Nephron (organoid): ENCODE measurements at regions not wholly inside any gene's neighbourhood (a gene's known extent, or its start where the extent isn't known, plus 50 kb on each side); places are given as distances from the start of the nearest gene placed in this dataset.
"Not testable (repeated sequence)": the region's sequence is repeated elsewhere in the genome, so short reads cannot be mapped to it uniquely, and the experiment has no call there.

Experiments
- H3K27ac Mint-ChIP-seq, 3 experiments: 2 replicates each; pipeline ENCODE4 v1.8.0; 2020; ENCODE audit warnings: mixed read lengths in 3 of 3, mild to moderate bottlenecking in 2 of 3, moderate library complexity in 1 of 3
- H3K27me3 Mint-ChIP-seq: 2 replicates; pipeline ENCODE4 v1.8.0; 2021; ENCODE audit warnings: low read depth, mild to moderate bottlenecking, moderate library complexity, mixed read lengths
- H3K36me3 Mint-ChIP-seq: 2 replicates; pipeline ENCODE4 v1.8.0; 2020; ENCODE audit warnings: low read depth, mixed read lengths
- H3K4me1 Mint-ChIP-seq: 2 replicates; pipeline ENCODE4 v1.8.0; 2020; ENCODE audit warnings: mixed read lengths
- H3K4me3 Mint-ChIP-seq, 3 experiments: 2 replicates each; pipeline ENCODE4 v1.8.0; 2020; ENCODE audit warnings: mild to moderate bottlenecking in 3 of 3, mixed read lengths in 3 of 3, moderate library complexity in 2 of 3
- H3K9me3 Mint-ChIP-seq: 2 replicates; pipeline ENCODE4 v1.8.0; 2020; ENCODE audit warnings: mixed read lengths
- CTCF ChIP-seq, 3 experiments: fragments of 200-600 bp; sonication (generic); IDR thresholded peaks; one replicate each; pipeline ENCODE4 v1.5.0; 2021; ENCODE audit warnings: antibody characterized with exemption in 3 of 3; ENCODE audit not compliant: unreplicated experiment in 3 of 3

GRCh38 chr14:53252141-53252540 lies 99.0 kb upstream of the DDHD1 start:
- H3K4me3 Mint-ChIP-seq, result no peak overlapping the region
- H3K36me3 Mint-ChIP-seq, result no peaks in the 10 kb centered on the region
- no peak for TF ChIP-seq CTCF (IDR thresholded peaks at IDR 0.05; ENCODE audit: unreplicated experiment in 3 of 3)
- H3K27ac Mint-ChIP-seq, result no peak overlapping the region
- H3K27me3 Mint-ChIP-seq, result no peaks in the 10 kb centered on the region
- peaks cover 15% of the 10 kb centered on the region for H3K4me1 Mint-ChIP-seq
- peaks cover 24% of the 10 kb centered on the region for H3K9me3 Mint-ChIP-seq

- peaks cover 15% of the 10 kb centered on the region for H3K4me1 Mint-ChIP-seq
- no peaks in the 10 kb centered on the region for H3K27me3 Mint-ChIP-seq
- no peak overlapping the region for H3K27ac Mint-ChIP-seq
- no peak overlapping the region for H3K4me3 Mint-ChIP-seq
- no peak for TF ChIP-seq CTCF (IDR thresholded peaks at IDR 0.05; ENCODE audit: unreplicated experiment in 3 of 3)
- peaks cover 21% of the 10 kb centered on the region for H3K9me3 Mint-ChIP-seq
- H3K36me3 Mint-ChIP-seq, result peaks cover 4% of the 10 kb centered on the region
These were observed 95.9 kb upstream of the DDHD1 start for GRCh38 chr14:53249059-53249458.

- TF ChIP-seq CTCF (IDR thresholded peaks at IDR 0.05; ENCODE audit: unreplicated experiment in 3 of 3), result no peak
- Mint-ChIP-seq H3K36me3 (peaks cover 5% of the 10 kb centered on the region), H3K4me1 (peaks cover 15% of the 10 kb centered on the region), H3K27ac (peak overlapping the region in 2 of 3 experiments; percentile 10 to 21), H3K4me3 (no peak overlapping the region), H3K9me3 (peaks cover 19% of the 10 kb centered on the region), H3K27me3 (no peaks in the 10 kb centered on the region)
These were observed 94.7 kb upstream of the DDHD1 start for GRCh38 chr14:53247596-53248370.

GRCh38 chr14:53242898-53243297 lies 89.8 kb upstream of the DDHD1 start:
- Mint-ChIP-seq H3K36me3 (peaks cover 15% of the 10 kb centered on the region), H3K9me3 (peaks cover 33% of the 10 kb centered on the region)
- H3K4me3 Mint-ChIP-seq, H3K4me1 Mint-ChIP-seq, H3K27me3 Mint-ChIP-seq, H3K27ac Mint-ChIP-seq: not testable (repeated sequence)

GRCh38 chr14:53237488-53237887 lies 84.4 kb upstream of the DDHD1 start:
- H3K9me3 Mint-ChIP-seq, result peaks cover 30% of the 10 kb centered on the region
- H3K27me3 Mint-ChIP-seq, result peaks cover 3% of the 10 kb centered on the region
- H3K4me3 Mint-ChIP-seq, result no peak overlapping the region
- peaks cover 17% of the 10 kb centered on the region for H3K36me3 Mint-ChIP-seq
- TF ChIP-seq CTCF (IDR thresholded peaks at IDR 0.05; ENCODE audit: unreplicated experiment in 3 of 3), result no peak
- no peak overlapping the region for H3K27ac Mint-ChIP-seq
- H3K4me1 Mint-ChIP-seq, result no peaks in the 10 kb centered on the region

GRCh38 chr14:53236708-53237107 lies 83.6 kb upstream of the DDHD1 start:
- H3K27me3 Mint-ChIP-seq, result no peaks in the 10 kb centered on the region
- H3K4me3 Mint-ChIP-seq, result no peak overlapping the region
- TF ChIP-seq CTCF (IDR thresholded peaks at IDR 0.05; ENCODE audit: unreplicated experiment in 3 of 3), result no peak
- peaks cover 10% of the 10 kb centered on the region for H3K36me3 Mint-ChIP-seq
- no peak overlapping the region for H3K27ac Mint-ChIP-seq
- H3K4me1 Mint-ChIP-seq, result no peaks in the 10 kb centered on the region
- peaks cover 24% of the 10 kb centered on the region for H3K9me3 Mint-ChIP-seq
